22Rv1 (cell line): ENCODE measurements at regions not wholly inside any gene's neighbourhood (a gene's known extent, or its start where the extent isn't known, plus 50 kb on each side); places are given as distances from the start of the nearest gene placed in this dataset.

Experiments
- CTCF ChIP-seq: fragments of 450-650 bp; IDR thresholded peaks from 2 replicates; pipeline ENCODE4 v1.5.1; 2017; ENCODE audit warnings: mild to moderate bottlenecking
- ZFX ChIP-seq: fragments of 450-650 bp; IDR thresholded peaks from 2 replicates; pipeline ENCODE4 v1.6.1; 2017; ENCODE audit warnings: antibody characterized with exemption, borderline replicate concordance

DNA sequence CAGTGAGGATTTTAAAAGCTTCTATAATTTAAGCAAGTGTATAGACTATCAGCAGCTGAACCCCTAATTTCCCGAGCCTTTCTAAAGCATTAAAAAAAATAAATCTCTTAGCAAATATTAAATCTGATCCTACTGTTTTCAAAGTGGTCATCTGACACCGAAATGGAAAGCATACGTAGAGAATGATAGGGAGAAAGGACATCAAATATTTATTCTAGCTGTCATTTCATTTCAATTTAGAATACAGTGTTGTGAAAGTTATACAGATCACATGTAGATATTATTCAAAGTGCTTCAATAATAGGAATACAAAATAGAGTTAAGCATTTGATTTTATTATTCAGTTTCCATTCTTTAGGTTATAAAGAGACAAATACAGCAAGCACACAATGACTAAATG, 61.9 kb upstream of the PKIB start:
- no peak for TF ChIP-seq CTCF
- TF ChIP-seq ZFX, result no peak
